ENCODE measurements at regions not wholly inside any gene's neighbourhood (a gene's known extent, or its start where the extent isn't known, plus 50 kb on each side); places are given as distances from the start of the nearest gene placed in this dataset.
A peak's percentile ranks its signal among the peaks of the same experiment; 100 is the strongest.
"Not testable (repeated sequence)": the region's sequence is repeated elsewhere in the genome, so short reads cannot be mapped to it uniquely, and the experiment has no call there.

GRCh38 chr5:91315701-91316100 is 67.4 kb downstream of the ARRDC3 start:
- DNase-seq (ENCODE audit: low read depth in 2 of 2), result no peak

- peak; percentile 53 to 61 for DNase-seq (ENCODE audit: low read depth in 2 of 2)
These were observed 69.1 kb downstream of the ARRDC3 start for GRCh38 chr5:91313757-91314673.

GRCh38 chr5:91312698-91313097 is 70.4 kb downstream of the ARRDC3 start:
- no peak for DNase-seq (ENCODE audit: low read depth in 2 of 2)

- DNase-seq (ENCODE audit: low read depth in 2 of 2), result peak; percentile 34 to 37
These were observed 71.2 kb downstream of the ARRDC3 start for GRCh38 chr5:91311697-91312501.

- DNase-seq (ENCODE audit: low read depth in 2 of 2), result no peak
These were observed 71.9 kb downstream of the ARRDC3 start for GRCh38 chr5:91311168-91311696.

GRCh38 chr5:91308157-91308556 is 75.0 kb downstream of the ARRDC3 start:
- not testable (repeated sequence) for DNase-seq (ENCODE audit: low read depth in 2 of 2)

GRCh38 chr5:91307048-91307447 is 76.1 kb downstream of the ARRDC3 start:
- DNase-seq (ENCODE audit: low read depth in 2 of 2), result no peak

GRCh38 chr5:91306497-91306896 is 76.6 kb downstream of the ARRDC3 start:
- no peak for DNase-seq (ENCODE audit: low read depth in 2 of 2)

GRCh38 chr5:91305640-91306039 is 77.5 kb downstream of the ARRDC3 start:
- DNase-seq (ENCODE audit: low read depth in 2 of 2), result no peak

GRCh38 chr5:91304015-91304414 is 79.1 kb downstream of the ARRDC3 start:
- DNase-seq (ENCODE audit: low read depth in 2 of 2), result not testable (repeated sequence)

GRCh38 chr5:91302958-91303357 is 80.2 kb downstream of the ARRDC3 start:
- DNase-seq (ENCODE audit: low read depth in 2 of 2), result no peak

- no peak for DNase-seq (ENCODE audit: low read depth in 2 of 2)
These were observed 80.8 kb downstream of the ARRDC3 start for GRCh38 chr5:91302305-91302704.

GRCh38 chr5:91301106-91301846 is 81.8 kb downstream of the ARRDC3 start:
- DNase-seq (ENCODE audit: low read depth in 2 of 2), result no peak

- no peak for DNase-seq (ENCODE audit: low read depth in 2 of 2)
These were observed 85.1 kb downstream of the ARRDC3 start for GRCh38 chr5:91297994-91298393.

GRCh38 chr5:91296674-91297143 is 86.4 kb downstream of the ARRDC3 start:
- no peak for DNase-seq (ENCODE audit: low read depth in 2 of 2)

- DNase-seq (ENCODE audit: low read depth in 2 of 2), result not testable (repeated sequence)
These were observed 87.0 kb downstream of the ARRDC3 start for GRCh38 chr5:91296102-91296501.

- DNase-seq (ENCODE audit: low read depth in 2 of 2), result no peak
These were observed 90.0 kb downstream of the ARRDC3 start for GRCh38 chr5:91293131-91293530.

GRCh38 chr5:91291628-91292569 is 91.2 kb downstream of the ARRDC3 start:
- no peak for DNase-seq (ENCODE audit: low read depth in 2 of 2)

GRCh38 chr5:91288118-91288916 is 94.8 kb downstream of the ARRDC3 start:
- DNase-seq (ENCODE audit: low read depth in 2 of 2), result no peak

GRCh38 chr5:91285062-91285461 is 98.1 kb downstream of the ARRDC3 start:
- not testable (repeated sequence) for DNase-seq (ENCODE audit: low read depth in 2 of 2)
